Sigmoid colon (tissue), 6 donors: ENCODE measurements at regions not wholly inside any gene's neighbourhood (a gene's known extent, or its start where the extent isn't known, plus 50 kb on each side); places are given as distances from the start of the nearest gene placed in this dataset.

Experiments used
- DNase-seq: peaks from one replicate; pipeline ENCODE4 v3.0.0-alpha.2; 2019
- H3K27ac ChIP-seq, 4 donors: fragments of 200-600 bp; sonication (generic); one replicate each; pipeline ENCODE4 v1.5.1; 2016 to 2019; ENCODE audit warnings: mild to moderate bottlenecking in 1 of 4
- H3K27me3 ChIP-seq, 3 donors: fragments of 200-600 bp; sonication (generic); one replicate each; pipeline ENCODE4 v1.5.1; 2019; ENCODE audit warnings: mild to moderate bottlenecking in 1 of 3
- H3K36me3 ChIP-seq, 4 donors: fragments of 200-600 bp; sonication (generic); one replicate each; pipeline ENCODE4 v1.5.1; 2016 to 2019
- H3K4me1 ChIP-seq, 4 donors: fragments of 200-600 bp; sonication (generic); one replicate each; pipeline ENCODE4 v1.5.1; 2017 to 2019
- H3K4me3 ChIP-seq, 4 donors: fragments of 200-600 bp; sonication (generic); one replicate each; pipeline ENCODE4 v1.5.1; 2017 to 2019; ENCODE audit warnings: mild to moderate bottlenecking in 2 of 4, moderate library complexity in 1 of 4
- H3K9me3 ChIP-seq, 4 donors: fragments of 200-600 bp in 3 of 4; sonication (generic) in 3 of 4; one replicate each; pipeline versions ENCODE4 v1.5.1 to v1.6.1; 2013 to 2019
- EP300 ChIP-seq, 4 donors: sonication (generic); formaldehyde crosslinking; IDR thresholded peaks; one replicate each; pipeline ENCODE4 v1.6.1; 2017; ENCODE audit warnings: antibody characterized with exemption in 4 of 4
- POLR2A ChIP-seq, 2 donors: fragments of 450-650 bp; IDR thresholded peaks; one replicate each; pipeline ENCODE4 v1.6.1; 2016; ENCODE audit warnings: antibody characterized with exemption in 2 of 2, mild to moderate bottlenecking in 2 of 2, moderate library complexity in 2 of 2
- POLR2AphosphoS5 ChIP-seq, 4 donors: sonication (generic); formaldehyde crosslinking; IDR thresholded peaks; one replicate each; pipeline ENCODE4 v1.6.1; 2017; ENCODE audit warnings: antibody characterized with exemption in 4 of 4
- WGBS, 2 donors: extraction: QIAGEN DNeasy Blood & Tissue Kit; methylation state at CpG; one replicate each; pipeline ENCODE4 v1.1.7; 2013; 5-methylcytosine and 5-hydroxymethylcytosine counted together
- intact Hi-C: fragments of 100-400 bp; cut with DNase I; formaldehyde crosslinking; loops from one replicate; pipeline ENCODE4 v1.15.1; 2023
- TF ChIP-seq, protein P1 (sequence below), 4 experiments: fragments of 450-650 bp in 3 of 4; fragments of 200-600 bp in 1 of 4; IDR thresholded peaks; one replicate each; pipeline ENCODE4 v1.5.1; 2016 to 2019; ENCODE audit warnings: antibody characterized with exemption in 4 of 4, mild to moderate bottlenecking in 3 of 4, moderate library complexity in 2 of 4
- donor health status: healthy with polysubstance abuse.
- donor health status: healthy.

DNA sequence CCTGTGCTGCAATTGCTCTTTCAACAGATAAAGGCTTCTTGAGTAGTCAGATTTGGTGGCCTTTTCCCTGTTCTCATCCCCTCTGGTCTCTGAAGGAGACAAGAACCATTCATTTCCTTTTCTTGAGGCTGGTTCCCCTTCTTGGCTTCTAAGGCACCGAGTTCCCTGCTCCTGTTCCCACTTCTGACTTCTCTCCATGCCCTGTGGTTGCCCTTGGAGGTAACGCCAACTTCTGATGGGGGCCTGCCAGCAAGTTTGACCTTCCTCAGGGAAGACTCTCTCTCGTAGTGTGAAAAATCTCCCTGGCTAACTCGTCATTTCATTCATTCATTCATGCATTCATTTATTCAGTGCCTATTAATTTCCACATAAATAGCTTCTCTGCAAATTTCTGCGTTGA lies 302.4 kb upstream of the SOX11 start:
- Histone ChIP-seq H3K36me3 (no peaks in the 10 kb centered on the region), H3K27ac (no peak overlapping the region), H3K4me3 (no peak overlapping the region), H3K4me1 (no peaks in the 10 kb centered on the region), H3K27me3 (no peaks in the 10 kb centered on the region), H3K9me3 (no peaks in the 10 kb centered on the region)
- 67 to 73% methylated on average over 5 of the region's 5 CpGs for WGBS, 2 donors
- DNase-seq, result no peak
- intact Hi-C loops, result no loop called here
- TF ChIP-seq POLR2A (IDR thresholded peaks at IDR 0.05), result no peak
- TF ChIP-seq, protein P1, sequence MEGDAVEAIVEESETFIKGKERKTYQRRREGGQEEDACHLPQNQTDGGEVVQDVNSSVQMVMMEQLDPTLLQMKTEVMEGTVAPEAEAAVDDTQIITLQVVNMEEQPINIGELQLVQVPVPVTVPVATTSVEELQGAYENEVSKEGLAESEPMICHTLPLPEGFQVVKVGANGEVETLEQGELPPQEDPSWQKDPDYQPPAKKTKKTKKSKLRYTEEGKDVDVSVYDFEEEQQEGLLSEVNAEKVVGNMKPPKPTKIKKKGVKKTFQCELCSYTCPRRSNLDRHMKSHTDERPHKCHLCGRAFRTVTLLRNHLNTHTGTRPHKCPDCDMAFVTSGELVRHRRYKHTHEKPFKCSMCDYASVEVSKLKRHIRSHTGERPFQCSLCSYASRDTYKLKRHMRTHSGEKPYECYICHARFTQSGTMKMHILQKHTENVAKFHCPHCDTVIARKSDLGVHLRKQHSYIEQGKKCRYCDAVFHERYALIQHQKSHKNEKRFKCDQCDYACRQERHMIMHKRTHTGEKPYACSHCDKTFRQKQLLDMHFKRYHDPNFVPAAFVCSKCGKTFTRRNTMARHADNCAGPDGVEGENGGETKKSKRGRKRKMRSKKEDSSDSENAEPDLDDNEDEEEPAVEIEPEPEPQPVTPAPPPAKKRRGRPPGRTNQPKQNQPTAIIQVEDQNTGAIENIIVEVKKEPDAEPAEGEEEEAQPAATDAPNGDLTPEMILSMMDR (IDR thresholded peaks at IDR 0.05), result no peak
- TF ChIP-seq POLR2AphosphoS5 (IDR thresholded peaks at IDR 0.05), result no peak
- no peak for TF ChIP-seq EP300 (IDR thresholded peaks at IDR 0.05)

DNA sequence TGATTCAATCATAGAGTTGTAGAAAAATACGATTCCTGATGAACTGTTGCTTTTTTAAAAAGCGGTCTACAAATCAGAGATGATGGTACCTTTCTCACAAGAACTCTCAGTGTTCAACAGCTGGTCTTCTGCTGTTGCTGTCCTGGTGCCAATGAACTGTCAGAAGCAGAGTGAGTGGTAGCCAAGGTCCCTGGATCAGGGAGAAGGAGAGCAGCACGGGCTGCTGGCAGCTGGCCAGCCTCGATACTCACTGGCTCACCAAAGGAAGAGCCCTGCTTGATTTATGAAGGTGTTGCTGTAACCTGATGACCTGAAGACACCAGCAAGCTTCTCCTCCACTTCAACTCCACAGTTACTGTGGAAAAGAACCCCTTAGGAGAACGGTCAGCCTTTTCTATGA lies 300.8 kb upstream of the SOX11 start:
- no peak overlapping the region for H3K4me3 ChIP-seq
- no peak overlapping the region for H3K27ac ChIP-seq
- DNase-seq, result no peak
- intact Hi-C loops, result no loop called here
- H3K4me1 ChIP-seq, result no peaks in the 10 kb centered on the region
- no peaks in the 10 kb centered on the region for H3K9me3 ChIP-seq
- no peak for TF ChIP-seq POLR2A (IDR thresholded peaks at IDR 0.05)
- no peak for TF ChIP-seq EP300 (IDR thresholded peaks at IDR 0.05)
- TF ChIP-seq, protein P1 (IDR thresholded peaks at IDR 0.05), result no peak
- TF ChIP-seq POLR2AphosphoS5 (IDR thresholded peaks at IDR 0.05), result no peak
- no peaks in the 10 kb centered on the region for H3K27me3 ChIP-seq
- no peaks in the 10 kb centered on the region for H3K36me3 ChIP-seq
- 49 to 50% methylated on average over 5 of the region's 5 CpGs for whole genome bisulfite sequencing, 2 donors

DNA sequence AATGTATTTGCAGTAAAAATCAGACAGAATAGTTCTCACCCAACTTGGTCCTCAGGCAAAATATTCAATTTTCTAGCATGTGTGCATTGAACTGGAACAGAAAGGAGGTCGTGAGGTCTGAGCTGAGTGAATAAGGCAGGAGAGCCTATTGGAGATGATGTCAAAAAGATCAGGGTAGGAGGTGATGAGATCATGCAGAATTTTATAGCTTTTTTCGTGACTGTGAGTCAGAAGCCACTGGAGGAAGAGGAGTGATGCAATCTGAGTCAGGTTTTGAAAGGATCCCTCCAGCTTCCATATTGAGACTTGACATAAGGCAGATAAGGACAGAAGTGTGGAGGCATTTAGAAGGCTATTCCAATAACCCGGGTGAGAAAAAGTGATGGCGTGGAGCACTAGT lies 299.5 kb upstream of the SOX11 start:
- H3K27me3 ChIP-seq, result no peaks in the 10 kb centered on the region
- no peaks in the 10 kb centered on the region for H3K4me1 ChIP-seq
- DNase-seq, result no peak
- intact Hi-C loops, result no loop called here
- 59 to 79% methylated on average over 4 of the region's 4 CpGs for WGBS, 2 donors
- H3K27ac ChIP-seq, result no peak overlapping the region
- no peak overlapping the region for H3K4me3 ChIP-seq
- TF ChIP-seq EP300 (IDR thresholded peaks at IDR 0.05), result no peak
- TF ChIP-seq, protein P1 (IDR thresholded peaks at IDR 0.05), result no peak
- no peak for TF ChIP-seq POLR2AphosphoS5 (IDR thresholded peaks at IDR 0.05)
- no peak for TF ChIP-seq POLR2A (IDR thresholded peaks at IDR 0.05)
- H3K36me3 ChIP-seq, result no peaks in the 10 kb centered on the region
- H3K9me3 ChIP-seq, result no peaks in the 10 kb centered on the region

DNA sequence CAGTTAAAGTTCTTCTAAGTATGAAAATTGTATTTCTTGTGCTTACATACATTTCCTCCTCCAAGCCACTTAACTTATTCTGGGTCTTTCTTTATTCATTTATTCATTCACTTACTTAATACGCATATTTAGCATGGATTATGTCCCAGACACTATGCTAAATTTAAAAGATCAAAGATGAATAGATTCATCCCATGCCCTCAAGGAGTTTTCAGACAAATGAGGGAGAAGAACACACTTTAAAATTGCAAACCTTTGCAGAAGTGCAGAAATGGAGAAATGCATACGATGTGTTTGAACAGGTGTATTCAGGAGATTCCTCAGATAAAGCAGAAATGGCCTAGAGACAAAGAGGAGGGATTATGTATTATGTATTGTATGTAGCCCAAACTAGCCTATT lies 298.7 kb upstream of the SOX11 start:
- H3K9me3 ChIP-seq, result no peaks in the 10 kb centered on the region
- no peak overlapping the region for H3K4me3 ChIP-seq
- no peak for DNase-seq
- TF ChIP-seq, protein P1 (IDR thresholded peaks at IDR 0.05), result no peak
- TF ChIP-seq EP300 (IDR thresholded peaks at IDR 0.05) (no peak), POLR2A (IDR thresholded peaks at IDR 0.05) (no peak), POLR2AphosphoS5 (IDR thresholded peaks at IDR 0.05) (no peak)
- H3K36me3 ChIP-seq, result no peaks in the 10 kb centered on the region
- no peak overlapping the region for H3K27ac ChIP-seq
- H3K27me3 ChIP-seq, result no peaks in the 10 kb centered on the region
- intact Hi-C loops, result no loop called here
- WGBS, 2 donors, result 61 to 88% methylated on average over 2 of the region's 2 CpGs
- H3K4me1 ChIP-seq, result no peaks in the 10 kb centered on the region

DNA sequence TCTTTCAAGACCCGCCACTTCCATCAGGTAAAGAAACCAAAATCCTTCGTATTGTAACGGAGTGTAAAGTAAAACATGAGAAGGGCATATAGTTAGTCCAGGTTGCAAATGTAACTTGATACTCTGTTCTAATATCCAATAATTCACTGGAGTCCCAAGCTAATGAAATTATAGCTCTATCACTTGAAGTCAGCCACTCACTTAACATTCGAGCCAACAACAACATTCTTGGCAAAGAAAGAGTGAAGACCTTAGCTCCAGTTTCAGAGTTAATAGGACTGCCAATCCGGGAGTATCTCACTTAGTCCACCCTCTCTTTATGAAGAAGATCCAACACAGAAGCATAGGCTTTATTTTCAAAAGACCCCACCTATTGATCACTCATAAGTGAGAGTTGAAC lies 298.0 kb upstream of the SOX11 start:
- Histone ChIP-seq H3K4me3 (no peak overlapping the region), H3K27me3 (no peaks in the 10 kb centered on the region), H3K4me1 (no peaks in the 10 kb centered on the region), H3K36me3 (no peaks in the 10 kb centered on the region), H3K27ac (no peak overlapping the region), H3K9me3 (no peaks in the 10 kb centered on the region)
- intact Hi-C loops, result no loop called here
- 77 to 82% methylated on average over 5 of the region's 5 CpGs for WGBS, 2 donors
- no peak for TF ChIP-seq POLR2AphosphoS5 (IDR thresholded peaks at IDR 0.05)
- TF ChIP-seq EP300 (IDR thresholded peaks at IDR 0.05), result no peak
- TF ChIP-seq POLR2A (IDR thresholded peaks at IDR 0.05), result no peak
- TF ChIP-seq, protein P1 (IDR thresholded peaks at IDR 0.05), result no peak
- DNase-seq, result no peak
